Lower leg skin (tissue), 4 donors: ENCODE measurements at regions not wholly inside any gene's neighbourhood (a gene's known extent, or its start where the extent isn't known, plus 50 kb on each side); places are given as distances from the start of the nearest gene placed in this dataset.

ENCODE experiments used
- DNase-seq, 2 donors: peaks; one replicate each; pipeline ENCODE4 v3.0.0-alpha.2; 2019; ENCODE audit warnings: low spot score in 2 of 2
- H3K4me3 ChIP-seq: fragments of 200-600 bp; sonication (generic); 2 replicates; pipeline ENCODE4 v1.5.1; 2017; ENCODE audit warnings: mild to moderate bottlenecking, low read depth; ENCODE audit not compliant: poor library complexity, severe bottlenecking
- POLR2A ChIP-seq, 2 donors: fragments of 450-650 bp; IDR thresholded peaks; one replicate each; pipeline ENCODE4 v1.6.1; 2016 to 2017; ENCODE audit warnings: antibody characterized with exemption in 2 of 2, mild to moderate bottlenecking in 1 of 2, moderate library complexity in 1 of 2
- WGBS, 2 donors: methylation state at CpG; one replicate each; pipeline ENCODE4 v1.1.5; 2018; 5-methylcytosine and 5-hydroxymethylcytosine counted together
- intact Hi-C: fragments of 100-400 bp; cut with DNase I; formaldehyde crosslinking; loops from one replicate; pipeline ENCODE4 v1.15.0; 2023; ENCODE audit warnings: low total_unique reads
- TF ChIP-seq, protein P1 (sequence below), 3 donors: fragments of 450-650 bp; IDR thresholded peaks; one replicate each; pipeline ENCODE4 v1.5.1; 2016; ENCODE audit warnings: antibody characterized with exemption in 3 of 3, mild to moderate bottlenecking in 3 of 3, moderate library complexity in 2 of 3

GRCh38 chr6:44662461-44663121 is 275.1 kb downstream of the CDC5L start:
- intact Hi-C loops: no loop called here
- TF ChIP-seq, protein P1, sequence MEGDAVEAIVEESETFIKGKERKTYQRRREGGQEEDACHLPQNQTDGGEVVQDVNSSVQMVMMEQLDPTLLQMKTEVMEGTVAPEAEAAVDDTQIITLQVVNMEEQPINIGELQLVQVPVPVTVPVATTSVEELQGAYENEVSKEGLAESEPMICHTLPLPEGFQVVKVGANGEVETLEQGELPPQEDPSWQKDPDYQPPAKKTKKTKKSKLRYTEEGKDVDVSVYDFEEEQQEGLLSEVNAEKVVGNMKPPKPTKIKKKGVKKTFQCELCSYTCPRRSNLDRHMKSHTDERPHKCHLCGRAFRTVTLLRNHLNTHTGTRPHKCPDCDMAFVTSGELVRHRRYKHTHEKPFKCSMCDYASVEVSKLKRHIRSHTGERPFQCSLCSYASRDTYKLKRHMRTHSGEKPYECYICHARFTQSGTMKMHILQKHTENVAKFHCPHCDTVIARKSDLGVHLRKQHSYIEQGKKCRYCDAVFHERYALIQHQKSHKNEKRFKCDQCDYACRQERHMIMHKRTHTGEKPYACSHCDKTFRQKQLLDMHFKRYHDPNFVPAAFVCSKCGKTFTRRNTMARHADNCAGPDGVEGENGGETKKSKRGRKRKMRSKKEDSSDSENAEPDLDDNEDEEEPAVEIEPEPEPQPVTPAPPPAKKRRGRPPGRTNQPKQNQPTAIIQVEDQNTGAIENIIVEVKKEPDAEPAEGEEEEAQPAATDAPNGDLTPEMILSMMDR (IDR thresholded peaks at IDR 0.05): no peak
- no peak for TF ChIP-seq POLR2A (IDR thresholded peaks at IDR 0.05)
- WGBS, 2 donors: 74 to 80% methylated on average over 13 of the region's 13 CpGs
- DNase-seq: no peak
- no peak overlapping the region for H3K4me3 ChIP-seq

DNA sequence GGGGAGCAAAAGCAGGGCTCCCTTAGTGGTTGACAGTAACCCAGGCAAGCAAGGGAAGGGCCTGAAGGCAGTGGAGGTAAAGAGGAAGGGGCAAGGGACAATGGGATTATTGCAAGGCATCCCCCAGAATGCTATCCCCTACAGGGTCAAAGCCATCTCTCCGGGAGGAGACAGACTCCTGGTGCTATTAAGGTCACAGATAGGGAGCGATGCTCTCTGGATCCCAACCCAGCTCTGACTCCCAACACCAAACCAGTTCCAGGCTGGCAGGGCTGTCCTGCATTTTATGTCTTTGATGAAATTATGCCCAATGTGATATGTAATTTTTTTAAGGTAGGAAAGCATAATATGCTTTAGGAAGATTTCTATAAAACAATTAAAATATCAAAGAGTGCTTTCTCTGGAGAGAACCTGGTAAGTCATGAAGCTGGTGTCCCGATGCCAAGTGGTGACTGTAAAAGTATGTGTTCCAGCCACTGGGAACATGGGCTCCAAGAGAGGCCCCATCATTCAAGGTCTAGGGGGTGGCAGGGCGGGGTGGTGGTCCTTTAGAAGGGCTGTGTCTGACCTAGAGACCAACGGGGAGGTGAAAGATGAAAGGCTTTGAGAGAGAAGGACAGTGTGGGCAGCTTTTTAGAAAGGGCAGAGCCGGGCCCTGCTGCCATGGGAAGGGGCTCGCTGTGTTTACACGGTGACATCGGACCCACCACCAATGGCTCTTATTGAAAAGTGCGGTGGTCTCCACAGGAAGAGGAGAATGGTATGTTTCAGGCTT is 276.5 kb downstream of the CDC5L start:
- TF ChIP-seq, protein P1 (IDR thresholded peaks at IDR 0.05): no peak
- TF ChIP-seq POLR2A (IDR thresholded peaks at IDR 0.05): no peak
- peak in 1 of 2 donors; percentile 76 for DNase-seq
- no peak overlapping the region for H3K4me3 ChIP-seq
- 73 to 74% methylated on average over 10 of the region's 10 CpGs for WGBS, 2 donors
- intact Hi-C loops: no loop called here

- WGBS, 2 donors: 58 to 61% methylated on average over 4 of the region's 4 CpGs
- no peak for DNase-seq
- no peak for TF ChIP-seq POLR2A (IDR thresholded peaks at IDR 0.05)
- TF ChIP-seq, protein P1 (IDR thresholded peaks at IDR 0.05): no peak
- no peak overlapping the region for H3K4me3 ChIP-seq
- intact Hi-C loops: no loop called here
Measured at GRCh38 chr6:44664716-44665115, 277.2 kb downstream of the CDC5L start.

DNA sequence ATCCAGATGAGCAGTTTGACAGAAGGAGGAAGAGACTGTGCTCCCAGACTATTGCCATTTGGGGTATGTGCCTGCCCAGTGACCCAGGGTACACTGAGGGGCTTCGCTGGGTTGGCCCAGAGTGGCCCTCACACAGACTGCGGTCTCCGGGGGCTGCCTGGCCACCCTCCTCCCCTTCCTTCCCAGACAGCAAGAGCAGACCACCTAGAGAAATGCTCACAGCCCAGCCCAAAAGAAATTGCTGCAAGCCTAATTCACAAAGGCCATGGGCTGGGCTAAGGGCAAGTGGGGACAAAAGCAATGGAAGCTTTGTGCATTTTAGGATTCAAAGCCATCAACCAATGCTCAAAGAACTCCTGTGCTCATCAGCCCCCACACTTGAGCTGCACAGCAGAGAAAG is 277.6 kb downstream of the CDC5L start:
- intact Hi-C loops: no loop called here
- TF ChIP-seq POLR2A (IDR thresholded peaks at IDR 0.05): no peak
- TF ChIP-seq, protein P1 (IDR thresholded peaks at IDR 0.05): no peak
- WGBS, 2 donors: 93% methylated on average over 3 of the region's 3 CpGs; no CpG with 5 or more reads in 1 of the 2 donors
- H3K4me3 ChIP-seq: no peak overlapping the region
- peak in 1 of 2 donors; percentile 62 for DNase-seq

DNA sequence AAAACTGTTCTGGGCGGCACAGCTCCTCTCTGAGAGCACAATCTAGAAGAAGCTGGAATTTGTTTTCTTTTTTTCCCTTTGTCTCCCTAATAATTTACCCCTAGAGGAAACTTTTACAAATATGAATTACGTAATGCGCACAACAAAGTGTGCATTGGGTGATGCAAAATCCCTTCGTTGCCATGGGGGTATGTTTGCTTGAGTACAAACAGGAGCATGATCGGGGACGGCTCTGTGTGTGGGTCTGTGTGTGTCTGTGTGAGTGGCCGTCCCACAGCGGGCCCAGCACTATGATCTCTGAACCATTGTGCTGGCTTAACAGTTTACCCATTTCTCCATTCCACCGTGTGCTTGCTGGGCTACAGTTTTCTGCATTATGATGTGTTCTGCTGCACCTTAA is 278.2 kb downstream of the CDC5L start:
- peak in 1 of 2 donors; percentile 39 for DNase-seq
- 88 to 93% methylated on average over 9 of the region's 9 CpGs for WGBS, 2 donors
- intact Hi-C loops: no loop called here
- no peak for TF ChIP-seq POLR2A (IDR thresholded peaks at IDR 0.05)
- TF ChIP-seq, protein P1 (IDR thresholded peaks at IDR 0.05): no peak
- no peak overlapping the region for H3K4me3 ChIP-seq
